ENCODE measurements at regions not wholly inside any gene's neighbourhood (a gene's known extent, or its start where the extent isn't known, plus 50 kb on each side); places are given as distances from the start of the nearest gene placed in this dataset.

DNA sequence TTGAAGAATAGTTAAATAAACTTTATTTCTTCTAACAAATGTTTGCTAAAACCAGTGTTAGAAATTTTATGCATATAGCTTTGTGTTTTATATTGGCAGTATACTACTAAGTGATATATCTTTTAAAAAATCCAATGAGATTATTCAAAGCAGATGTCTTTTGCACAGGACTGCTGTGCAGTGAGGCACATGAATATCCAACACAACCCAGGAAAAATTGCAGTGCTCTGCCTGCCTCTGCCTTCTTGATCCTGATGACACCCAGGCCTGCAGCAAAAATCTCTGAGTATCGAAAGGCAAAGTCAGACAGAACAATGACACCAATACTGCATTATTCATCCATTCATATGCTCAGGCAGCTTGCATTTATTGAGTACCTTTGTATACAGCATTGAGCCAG lies 1076.5 kb upstream of the ARRDC3 start:
- TF ChIP-seq SIN3A (IDR thresholded peaks at IDR 0.05; ENCODE audit: borderline replicate concordance, insufficient read depth, low read depth, low read length): no peak
- TF ChIP-seq, protein P1, sequence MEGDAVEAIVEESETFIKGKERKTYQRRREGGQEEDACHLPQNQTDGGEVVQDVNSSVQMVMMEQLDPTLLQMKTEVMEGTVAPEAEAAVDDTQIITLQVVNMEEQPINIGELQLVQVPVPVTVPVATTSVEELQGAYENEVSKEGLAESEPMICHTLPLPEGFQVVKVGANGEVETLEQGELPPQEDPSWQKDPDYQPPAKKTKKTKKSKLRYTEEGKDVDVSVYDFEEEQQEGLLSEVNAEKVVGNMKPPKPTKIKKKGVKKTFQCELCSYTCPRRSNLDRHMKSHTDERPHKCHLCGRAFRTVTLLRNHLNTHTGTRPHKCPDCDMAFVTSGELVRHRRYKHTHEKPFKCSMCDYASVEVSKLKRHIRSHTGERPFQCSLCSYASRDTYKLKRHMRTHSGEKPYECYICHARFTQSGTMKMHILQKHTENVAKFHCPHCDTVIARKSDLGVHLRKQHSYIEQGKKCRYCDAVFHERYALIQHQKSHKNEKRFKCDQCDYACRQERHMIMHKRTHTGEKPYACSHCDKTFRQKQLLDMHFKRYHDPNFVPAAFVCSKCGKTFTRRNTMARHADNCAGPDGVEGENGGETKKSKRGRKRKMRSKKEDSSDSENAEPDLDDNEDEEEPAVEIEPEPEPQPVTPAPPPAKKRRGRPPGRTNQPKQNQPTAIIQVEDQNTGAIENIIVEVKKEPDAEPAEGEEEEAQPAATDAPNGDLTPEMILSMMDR (IDR thresholded peaks at IDR 0.05): no peak
- no peak for TF ChIP-seq POLR2AphosphoS5 (IDR thresholded peaks at IDR 0.05; ENCODE audit: low read depth, low read length)
- ChIA-PET POLR2A (no interaction called here), CTCF (no interaction called here)
- DNase-seq (ENCODE audit: low read depth, low spot score) (no peak), ATAC-seq (no peak)
- BruUV-seq (replicated peaks): no TSS peak
- Histone ChIP-seq H3K27ac (ENCODE audit: low read length) (no peak overlapping the region), H3K27me3 (ENCODE audit: control insufficient read depth, insufficient read depth, low read length) (no peaks in the 10 kb centered on the region), H3K36me3 (ENCODE audit: control insufficient read depth, insufficient read depth, low read length) (no peaks in the 10 kb centered on the region; the same call in 1 of the 2 replicates), H3K4me1 (ENCODE audit: control insufficient read depth, insufficient read depth, low read length) (no peaks in the 10 kb centered on the region), H3K4me3 (ENCODE audit: low read depth in 2 of 2, low read length in 2 of 2) (no peak overlapping the region), H3K9me3 (ENCODE audit: control insufficient read depth, insufficient read depth, low read depth, low read length) (no peaks in the 10 kb centered on the region)
- in situ Hi-C loops (cut with HindIII; ENCODE audit: low pct_unique_long_range_greater_than_20kb, low sequenced_read_pairs) (no loop called here), intact Hi-C loops (cut with micrococcal nuclease; ENCODE audit: unreplicated experiment) (no loop called here)

DNA sequence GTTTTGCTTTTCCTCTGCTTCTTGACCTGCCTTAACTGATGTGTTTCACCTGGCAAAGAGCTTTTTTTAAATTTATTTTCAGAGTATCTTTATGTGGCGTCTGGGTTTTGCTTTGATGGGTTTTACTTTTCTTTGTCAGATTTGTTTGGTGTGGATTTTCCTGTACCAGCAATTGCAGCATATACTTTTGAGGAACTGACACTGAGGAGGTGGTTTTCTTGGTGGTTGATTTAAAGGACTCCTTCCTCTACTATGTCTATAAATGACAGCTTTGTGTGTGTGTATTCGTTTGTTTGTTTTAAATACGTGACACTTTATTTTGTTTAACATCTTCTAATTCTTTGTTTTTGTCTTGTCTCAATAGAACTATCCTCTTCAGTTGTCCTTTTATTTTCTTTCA lies 1071.9 kb upstream of the ARRDC3 start:
- Histone ChIP-seq H3K27me3 (ENCODE audit: control insufficient read depth, insufficient read depth, low read length) (no peaks in the 10 kb centered on the region), H3K36me3 (ENCODE audit: control insufficient read depth, insufficient read depth, low read length) (no peaks in the 10 kb centered on the region), H3K4me3 (ENCODE audit: low read depth in 2 of 2, low read length in 2 of 2) (no peak overlapping the region), H3K27ac (ENCODE audit: low read length) (no peak overlapping the region), H3K9me3 (ENCODE audit: control insufficient read depth, insufficient read depth, low read depth, low read length) (no peaks in the 10 kb centered on the region), H3K4me1 (ENCODE audit: control insufficient read depth, insufficient read depth, low read length) (no peaks in the 10 kb centered on the region)
- no TSS peak for BruUV-seq (replicated peaks)
- POLR2A ChIA-PET: no interaction called here
- ATAC-seq (no peak), DNase-seq (ENCODE audit: low read depth, low spot score) (no peak)
- in situ Hi-C loops (cut with HindIII; ENCODE audit: low pct_unique_long_range_greater_than_20kb, low sequenced_read_pairs): no loop called here
- TF ChIP-seq, protein P1 (IDR thresholded peaks at IDR 0.05): no peak
- TF ChIP-seq SIN3A (IDR thresholded peaks at IDR 0.05; ENCODE audit: borderline replicate concordance, insufficient read depth, low read depth, low read length) (no peak), POLR2AphosphoS5 (IDR thresholded peaks at IDR 0.05; ENCODE audit: low read depth, low read length) (no peak), TCF7L2 (IDR thresholded peaks at IDR 0.05; ENCODE audit: low read depth, low read length) (no peak)
- TF ChIP-seq, protein P2, sequence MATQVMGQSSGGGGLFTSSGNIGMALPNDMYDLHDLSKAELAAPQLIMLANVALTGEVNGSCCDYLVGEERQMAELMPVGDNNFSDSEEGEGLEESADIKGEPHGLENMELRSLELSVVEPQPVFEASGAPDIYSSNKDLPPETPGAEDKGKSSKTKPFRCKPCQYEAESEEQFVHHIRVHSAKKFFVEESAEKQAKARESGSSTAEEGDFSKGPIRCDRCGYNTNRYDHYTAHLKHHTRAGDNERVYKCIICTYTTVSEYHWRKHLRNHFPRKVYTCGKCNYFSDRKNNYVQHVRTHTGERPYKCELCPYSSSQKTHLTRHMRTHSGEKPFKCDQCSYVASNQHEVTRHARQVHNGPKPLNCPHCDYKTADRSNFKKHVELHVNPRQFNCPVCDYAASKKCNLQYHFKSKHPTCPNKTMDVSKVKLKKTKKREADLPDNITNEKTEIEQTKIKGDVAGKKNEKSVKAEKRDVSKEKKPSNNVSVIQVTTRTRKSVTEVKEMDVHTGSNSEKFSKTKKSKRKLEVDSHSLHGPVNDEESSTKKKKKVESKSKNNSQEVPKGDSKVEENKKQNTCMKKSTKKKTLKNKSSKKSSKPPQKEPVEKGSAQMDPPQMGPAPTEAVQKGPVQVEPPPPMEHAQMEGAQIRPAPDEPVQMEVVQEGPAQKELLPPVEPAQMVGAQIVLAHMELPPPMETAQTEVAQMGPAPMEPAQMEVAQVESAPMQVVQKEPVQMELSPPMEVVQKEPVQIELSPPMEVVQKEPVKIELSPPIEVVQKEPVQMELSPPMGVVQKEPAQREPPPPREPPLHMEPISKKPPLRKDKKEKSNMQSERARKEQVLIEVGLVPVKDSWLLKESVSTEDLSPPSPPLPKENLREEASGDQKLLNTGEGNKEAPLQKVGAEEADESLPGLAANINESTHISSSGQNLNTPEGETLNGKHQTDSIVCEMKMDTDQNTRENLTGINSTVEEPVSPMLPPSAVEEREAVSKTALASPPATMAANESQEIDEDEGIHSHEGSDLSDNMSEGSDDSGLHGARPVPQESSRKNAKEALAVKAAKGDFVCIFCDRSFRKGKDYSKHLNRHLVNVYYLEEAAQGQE (IDR thresholded peaks at IDR 0.05; ENCODE audit: insufficient read depth in 1 of 2, low read depth in 2 of 2, low read length in 1 of 2): no peak
- intact Hi-C loops (cut with micrococcal nuclease; ENCODE audit: unreplicated experiment): no loop called here
- CTCF ChIA-PET: no interaction called here
